ENCODE measurements at regions not wholly inside any gene's neighbourhood (a gene's known extent, or its start where the extent isn't known, plus 50 kb on each side); places are given as distances from the start of the nearest gene placed in this dataset.

GRCh38 chr4:19406789-19407188, 844.9 kb upstream of the SLIT2 start:
- ChIA-PET POLR2A (ENCODE audit: low non-redundant PET) (no interaction called here), CTCF (no interaction called here)
- no peak overlapping the region for H3K27ac ChIP-seq
- no peak for TF ChIP-seq CTCF (conservative IDR thresholded peaks at IDR 0.05; ENCODE audit: low read depth)
- DNase-seq (ENCODE audit: low spot score): no peak

- no peak overlapping the region for H3K27ac ChIP-seq
- CTCF ChIA-PET: no interaction called here
- DNase-seq (ENCODE audit: low spot score): no peak
- TF ChIP-seq CTCF (conservative IDR thresholded peaks at IDR 0.05; ENCODE audit: low read depth): no peak
- POLR2A ChIA-PET (ENCODE audit: low non-redundant PET): no interaction called here
These were observed 847.8 kb upstream of the SLIT2 start for GRCh38 chr4:19403786-19404370.

GRCh38 chr4:19402581-19403065, 849.1 kb upstream of the SLIT2 start:
- no peak for DNase-seq (ENCODE audit: low spot score)
- no peak for TF ChIP-seq CTCF (conservative IDR thresholded peaks at IDR 0.05; ENCODE audit: low read depth)
- CTCF ChIA-PET: no interaction called here
- H3K27ac ChIP-seq: no peak overlapping the region
- POLR2A ChIA-PET (ENCODE audit: low non-redundant PET): no interaction called here

GRCh38 chr4:19401301-19402080, 850.2 kb upstream of the SLIT2 start:
- ChIA-PET POLR2A (ENCODE audit: low non-redundant PET) (no interaction called here), CTCF (no interaction called here)
- TF ChIP-seq CTCF (conservative IDR thresholded peaks at IDR 0.05; ENCODE audit: low read depth): no peak

GRCh38 chr4:19400820-19401219, 850.9 kb upstream of the SLIT2 start:
- CTCF ChIA-PET: no interaction called here
- POLR2A ChIA-PET (ENCODE audit: low non-redundant PET): no interaction called here
- no peak overlapping the region for H3K27ac ChIP-seq
- TF ChIP-seq CTCF (conservative IDR thresholded peaks at IDR 0.05; ENCODE audit: low read depth): no peak
- DNase-seq (ENCODE audit: low spot score): no peak

More at GRCh38 chr4:19401301-19402080, 850.2 kb upstream of the SLIT2 start:
- no peak for DNase-seq (ENCODE audit: low spot score)
- H3K27ac ChIP-seq: no peak overlapping the region

- ChIA-PET CTCF (no interaction called here), POLR2A (ENCODE audit: low non-redundant PET) (no interaction called here)
- TF ChIP-seq CTCF (conservative IDR thresholded peaks at IDR 0.05; ENCODE audit: low read depth): no peak
- H3K27ac ChIP-seq: no peak overlapping the region
- DNase-seq (ENCODE audit: low spot score): peak; percentile 4
These were observed 852.7 kb upstream of the SLIT2 start for GRCh38 chr4:19399001-19399400.
